Right lobe of liver (tissue), 4 donors: ENCODE measurements at regions not wholly inside any gene's neighbourhood (a gene's known extent, or its start where the extent isn't known, plus 50 kb on each side); places are given as distances from the start of the nearest gene placed in this dataset.

ENCODE experiments used
- CTCF ChIP-seq, 4 donors: fragments of 200-600 bp in 3 of 4; fragments of 450-650 bp in 1 of 4; IDR thresholded peaks; one replicate each; pipeline versions ENCODE4 v1.5.1 to v1.8.0; 2016 to 2022; ENCODE audit warnings: antibody characterized with exemption in 4 of 4, mild to moderate bottlenecking in 2 of 4
- POLR2A ChIP-seq: fragments of 450-650 bp; IDR thresholded peaks from one replicate; pipeline ENCODE4 v1.6.1; 2017; ENCODE audit warnings: antibody characterized with exemption, mild to moderate bottlenecking
- donor health status: DM: no; HTN: no; CAD: no.
- donor health status: DM: no; HTN: no; CAD: no.
- donor health status: DM: no; HTN: yes; CAD: no.

GRCh38 chr6:10073341-10073740 is 341.5 kb downstream of the TFAP2A start:
- TF ChIP-seq CTCF (IDR thresholded peaks at IDR 0.05) (no peak), POLR2A (no peak)
